HEK293T (cell line): ENCODE measurements at regions not wholly inside any gene's neighbourhood (a gene's known extent, or its start where the extent isn't known, plus 50 kb on each side); places are given as distances from the start of the nearest gene placed in this dataset.

Source experiments
- BHLHE40 ChIP-seq: fragments of 450-650 bp; IDR thresholded peaks from 2 replicates; pipeline ENCODE4 v1.6.1; 2016; ENCODE audit warnings: mild to moderate bottlenecking, moderate library complexity, borderline replicate concordance
- CTBP1 ChIP-seq: fragments of 450-650 bp; IDR thresholded peaks from 2 replicates; pipeline ENCODE4 v1.6.1; 2016; ENCODE audit warnings: borderline replicate concordance
- ELF4 ChIP-seq: fragments of 450-650 bp; IDR thresholded peaks from 2 replicates; pipeline ENCODE4 v1.6.1; 2017; ENCODE audit warnings: antibody characterized with exemption
- FOXA1 ChIP-seq: fragments of 450-650 bp; IDR thresholded peaks from 2 replicates; pipeline ENCODE4 v1.6.1; 2016; ENCODE audit warnings: mild to moderate bottlenecking
- FOXK2 ChIP-seq: fragments of 450-650 bp; IDR thresholded peaks from 2 replicates; pipeline ENCODE4 v1.6.1; 2016; ENCODE audit warnings: mild to moderate bottlenecking
- FOXM1 ChIP-seq: fragments of 450-650 bp; IDR thresholded peaks from 2 replicates; pipeline ENCODE4 v1.6.1; 2017; ENCODE audit warnings: mild to moderate bottlenecking, borderline replicate concordance
- L3MBTL2 ChIP-seq: fragments of 450-650 bp; conservative IDR thresholded peaks from 2 replicates; pipeline ENCODE4 v1.6.1; 2016; ENCODE audit warnings: mild to moderate bottlenecking
- LEF1 ChIP-seq: fragments of 450-650 bp; IDR thresholded peaks from 2 replicates; pipeline ENCODE4 v1.6.1; 2017; ENCODE audit warnings: mild to moderate bottlenecking, borderline replicate concordance
- NFRKB ChIP-seq: fragments of 450-650 bp; IDR thresholded peaks from 2 replicates; pipeline ENCODE4 v1.6.1; 2016; ENCODE audit warnings: mild to moderate bottlenecking, moderate library complexity
- SP1 ChIP-seq: fragments of 450-650 bp; IDR thresholded peaks from 2 replicates; pipeline ENCODE4 v1.6.1; 2017
- SUZ12 ChIP-seq: fragments of 450-650 bp; IDR thresholded peaks from 2 replicates; pipeline ENCODE4 v1.6.1; 2016; ENCODE audit warnings: mild to moderate bottlenecking
- TARDBP ChIP-seq: fragments of 450-650 bp; IDR thresholded peaks from 2 replicates; pipeline ENCODE4 v1.6.1; 2016
- ZNF384 ChIP-seq: fragments of 450-650 bp; IDR thresholded peaks from 2 replicates; pipeline ENCODE4 v1.6.1; 2016

DNA sequence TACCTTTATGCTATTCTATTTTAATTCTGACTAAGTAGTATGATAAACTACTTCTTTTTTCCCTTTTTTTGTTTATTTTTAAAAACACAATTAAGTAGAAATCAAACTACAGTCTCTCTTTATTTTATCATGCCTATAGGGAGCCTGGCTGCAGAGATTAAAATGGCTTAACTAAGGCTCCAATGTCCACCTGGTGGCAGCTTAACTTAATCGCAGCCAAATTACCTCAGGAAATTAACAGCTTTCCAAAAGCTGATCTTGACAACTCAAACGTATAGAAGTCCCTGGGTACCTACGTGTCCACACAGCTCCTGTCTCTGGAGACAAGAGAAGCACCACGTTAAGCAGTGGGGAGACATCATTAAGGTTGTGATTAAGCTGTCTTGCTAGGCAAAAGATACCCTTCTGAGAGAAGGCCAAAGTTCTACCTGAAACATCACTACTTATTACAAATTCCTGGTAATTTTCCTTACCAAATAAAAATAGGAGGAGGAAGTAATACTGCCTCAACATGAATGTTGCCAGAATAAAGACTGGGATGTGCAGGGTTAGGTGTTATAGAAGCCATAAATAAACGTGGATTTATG lies 63.2 kb upstream of the SNX19 start:
- TF ChIP-seq SUZ12 (no peak), ELF4 (no peak), SP1 (no peak), LEF1 (no peak), FOXA1 (no peak), FOXM1 (no peak), FOXK2 (no peak), ZNF384 (no peak), BHLHE40 (no peak), L3MBTL2 (no peak), NFRKB (no peak), TARDBP (no peak), CTBP1 (no peak)
